ENCODE measurements at regions not wholly inside any gene's neighbourhood (a gene's known extent, or its start where the extent isn't known, plus 50 kb on each side); places are given as distances from the start of the nearest gene placed in this dataset.

GRCh38 chr5:93156566-93156965 lies 424.5 kb downstream of the NR2F1-AS1 start:
- Histone ChIP-seq H3K79me2 (ENCODE audit: insufficient read depth, low read length) (no peaks in the 10 kb centered on the region), H4K20me1 (ENCODE audit: insufficient read depth, low read length) (no peaks in the 10 kb centered on the region), H3K4me3 (ENCODE audit: insufficient read depth, low read length) (no peak overlapping the region), H3K36me3 (ENCODE audit: insufficient read depth, low read length) (no peaks in the 10 kb centered on the region), H3K9me3 (ENCODE audit: low read depth, low read length) (no peaks in the 10 kb centered on the region), H3K4me1 (ENCODE audit: insufficient read depth, low read length) (peaks cover 18% of the 10 kb centered on the region), H3K27ac (ENCODE audit: low read depth, low read length) (no peak overlapping the region), H3K27me3 (ENCODE audit: insufficient read depth, low read length) (no peaks in the 10 kb centered on the region), H3K4me2 (ENCODE audit: insufficient read depth, low read length) (no peak overlapping the region), H2AFZ (ENCODE audit: low read length) (no peak overlapping the region)
- no peak for TF ChIP-seq CTCF (IDR thresholded peaks at IDR 0.05; ENCODE audit: extremely low read depth, low read depth, low read length)
- no peak for DNase-seq (ENCODE audit: insufficient read length, low spot score, missing footprints)

GRCh38 chr5:93154535-93154934 lies 426.5 kb downstream of the NR2F1-AS1 start:
- no peak for DNase-seq (ENCODE audit: insufficient read length, low spot score, missing footprints)
- H3K27ac ChIP-seq (ENCODE audit: low read depth, low read length) = no peak overlapping the region
- no peak overlapping the region for H3K4me3 ChIP-seq (ENCODE audit: insufficient read depth, low read length)
- H3K9me3 ChIP-seq (ENCODE audit: low read depth, low read length) = no peaks in the 10 kb centered on the region
- TF ChIP-seq CTCF (IDR thresholded peaks at IDR 0.05; ENCODE audit: extremely low read depth, low read depth, low read length) = no peak
- H2AFZ ChIP-seq (ENCODE audit: low read length) = no peak overlapping the region
- no peaks in the 10 kb centered on the region for H3K79me2 ChIP-seq (ENCODE audit: insufficient read depth, low read length)
- H3K4me2 ChIP-seq (ENCODE audit: insufficient read depth, low read length) = no peak overlapping the region
- H3K36me3 ChIP-seq (ENCODE audit: insufficient read depth, low read length) = no peaks in the 10 kb centered on the region
- no peaks in the 10 kb centered on the region for H4K20me1 ChIP-seq (ENCODE audit: insufficient read depth, low read length)
- H3K4me1 ChIP-seq (ENCODE audit: insufficient read depth, low read length) = peaks cover 23% of the 10 kb centered on the region
- H3K27me3 ChIP-seq (ENCODE audit: insufficient read depth, low read length) = no peaks in the 10 kb centered on the region

- Histone ChIP-seq H4K20me1 (ENCODE audit: insufficient read depth, low read length) (no peaks in the 10 kb centered on the region), H3K27ac (ENCODE audit: low read depth, low read length) (no peak overlapping the region), H3K4me3 (ENCODE audit: insufficient read depth, low read length) (no peak overlapping the region), H3K27me3 (ENCODE audit: insufficient read depth, low read length) (no peaks in the 10 kb centered on the region), H3K36me3 (ENCODE audit: insufficient read depth, low read length) (no peaks in the 10 kb centered on the region), H2AFZ (ENCODE audit: low read length) (no peak overlapping the region), H3K9me3 (ENCODE audit: low read depth, low read length) (no peaks in the 10 kb centered on the region), H3K4me1 (ENCODE audit: insufficient read depth, low read length) (peaks cover 17% of the 10 kb centered on the region), H3K4me2 (ENCODE audit: insufficient read depth, low read length) (no peak overlapping the region), H3K79me2 (ENCODE audit: insufficient read depth, low read length) (no peaks in the 10 kb centered on the region)
- TF ChIP-seq CTCF (IDR thresholded peaks at IDR 0.05; ENCODE audit: extremely low read depth, low read depth, low read length) = no peak
- DNase-seq (ENCODE audit: insufficient read length, low spot score, missing footprints) = no peak
Observed at GRCh38 chr5:93153461-93153860, 427.6 kb downstream of the NR2F1-AS1 start.

GRCh38 chr5:93151896-93152295 lies 429.1 kb downstream of the NR2F1-AS1 start:
- no peak for DNase-seq (ENCODE audit: insufficient read length, low spot score, missing footprints)
- no peaks in the 10 kb centered on the region for H3K9me3 ChIP-seq (ENCODE audit: low read depth, low read length)
- peak overlapping the region; percentile 78 for H3K4me2 ChIP-seq (ENCODE audit: insufficient read depth, low read length)
- H3K27ac ChIP-seq (ENCODE audit: low read depth, low read length) = peak overlapping the region; percentile 27
- TF ChIP-seq CTCF (IDR thresholded peaks at IDR 0.05; ENCODE audit: extremely low read depth, low read depth, low read length) = no peak
- H2AFZ ChIP-seq (ENCODE audit: low read length) = peak overlapping the region; percentile 70
- peaks cover 17% of the 10 kb centered on the region for H3K4me1 ChIP-seq (ENCODE audit: insufficient read depth, low read length)
- H3K79me2 ChIP-seq (ENCODE audit: insufficient read depth, low read length) = no peaks in the 10 kb centered on the region
- no peaks in the 10 kb centered on the region for H4K20me1 ChIP-seq (ENCODE audit: insufficient read depth, low read length)
- H3K27me3 ChIP-seq (ENCODE audit: insufficient read depth, low read length) = no peaks in the 10 kb centered on the region
- peak overlapping the region; percentile 48 for H3K4me3 ChIP-seq (ENCODE audit: insufficient read depth, low read length)
- no peaks in the 10 kb centered on the region for H3K36me3 ChIP-seq (ENCODE audit: insufficient read depth, low read length)
